A673 (cell line): ENCODE measurements at regions not wholly inside any gene's neighbourhood (a gene's known extent, or its start where the extent isn't known, plus 50 kb on each side); places are given as distances from the start of the nearest gene placed in this dataset.

Experiments
- EZH2 ChIP-seq: fragments of 200-600 bp; sonication (generic); IDR thresholded peaks from 2 replicates; pipeline ENCODE4 v1.6.1; 2017; ENCODE audit warnings: borderline replicate concordance, low read depth, mild to moderate bottlenecking, mixed read lengths, antibody characterized with exemption, low read length; ENCODE audit not compliant: poor library complexity, severe bottlenecking
- TF ChIP-seq, protein P1 (sequence below): fragments of 300-800, 200-600 bp; sonication (generic); conservative IDR thresholded peaks from 2 replicates; pipeline ENCODE4 v1.5.1; 2017; ENCODE audit warnings: low read depth, mild to moderate bottlenecking, antibody characterized with exemption, low read length, moderate library complexity, mixed read lengths

DNA sequence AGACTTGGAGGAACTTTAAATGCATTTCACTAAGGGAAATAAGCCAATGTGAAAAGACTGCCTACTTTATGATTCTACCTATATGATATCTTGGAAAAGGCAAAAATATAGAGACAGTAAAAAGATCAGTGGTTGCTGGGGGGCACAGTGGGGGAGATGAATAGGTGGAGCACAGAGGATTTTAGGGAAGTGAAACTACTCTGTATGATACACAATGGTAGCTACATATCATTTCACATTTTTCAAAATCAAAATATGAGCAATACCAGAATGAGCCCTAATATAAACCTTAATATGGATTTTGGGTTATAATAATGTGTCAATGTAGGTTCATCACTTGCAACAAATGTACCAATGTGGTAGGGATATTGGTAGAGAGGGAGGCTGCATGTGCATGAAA lies 161.4 kb upstream of the HTR1E start:
- TF ChIP-seq, protein P1, sequence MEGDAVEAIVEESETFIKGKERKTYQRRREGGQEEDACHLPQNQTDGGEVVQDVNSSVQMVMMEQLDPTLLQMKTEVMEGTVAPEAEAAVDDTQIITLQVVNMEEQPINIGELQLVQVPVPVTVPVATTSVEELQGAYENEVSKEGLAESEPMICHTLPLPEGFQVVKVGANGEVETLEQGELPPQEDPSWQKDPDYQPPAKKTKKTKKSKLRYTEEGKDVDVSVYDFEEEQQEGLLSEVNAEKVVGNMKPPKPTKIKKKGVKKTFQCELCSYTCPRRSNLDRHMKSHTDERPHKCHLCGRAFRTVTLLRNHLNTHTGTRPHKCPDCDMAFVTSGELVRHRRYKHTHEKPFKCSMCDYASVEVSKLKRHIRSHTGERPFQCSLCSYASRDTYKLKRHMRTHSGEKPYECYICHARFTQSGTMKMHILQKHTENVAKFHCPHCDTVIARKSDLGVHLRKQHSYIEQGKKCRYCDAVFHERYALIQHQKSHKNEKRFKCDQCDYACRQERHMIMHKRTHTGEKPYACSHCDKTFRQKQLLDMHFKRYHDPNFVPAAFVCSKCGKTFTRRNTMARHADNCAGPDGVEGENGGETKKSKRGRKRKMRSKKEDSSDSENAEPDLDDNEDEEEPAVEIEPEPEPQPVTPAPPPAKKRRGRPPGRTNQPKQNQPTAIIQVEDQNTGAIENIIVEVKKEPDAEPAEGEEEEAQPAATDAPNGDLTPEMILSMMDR, result no peak
- no peak for TF ChIP-seq EZH2
